Erythroblast (primary cell): ENCODE measurements at regions not wholly inside any gene's neighbourhood (a gene's known extent, or its start where the extent isn't known, plus 50 kb on each side); places are given as distances from the start of the nearest gene placed in this dataset.

Source experiments
- GATA1 ChIP-seq: IDR thresholded peaks from 2 replicates; pipeline ENCODE4 v1.6.1; 2011; ENCODE audit warnings: low read depth, mild to moderate bottlenecking, control low read depth, low read length, moderate library complexity
- POLR2A ChIP-seq: IDR thresholded peaks from 2 replicates; pipeline ENCODE4 v1.6.1; 2011; ENCODE audit warnings: mild to moderate bottlenecking, low read length

GRCh38 chr5:124056326-124056990 is 544.5 kb downstream of the CSNK1G3 start:
- TF ChIP-seq POLR2A (no peak), GATA1 (no peak)
